CD4-positive, alpha-beta T cell (primary cell): ENCODE measurements at regions not wholly inside any gene's neighbourhood (a gene's known extent, or its start where the extent isn't known, plus 50 kb on each side); places are given as distances from the start of the nearest gene placed in this dataset.

Experiments
- ATAC-seq: fragments of 200-7000 bp; cut with Tn5 transposase; one replicate; pipeline ENCODE4 v1.10.0; 2022; ENCODE audit warnings: mild to moderate bottlenecking; ENCODE audit not compliant: poor library complexity
- CTCF ChIA-PET: fragments of 350-600 bp; sonication (Branson Sonifier 250); formaldehyde crosslinking; loops from one replicate; lab custom pipeline; 2021; ENCODE audit warnings: antibody characterized with exemption, inconsistent platforms; lab: Charles Lee
- POLR2A ChIA-PET: fragments of 350-600 bp; sonication (Branson Sonifier 250); formaldehyde crosslinking; loops from one replicate; lab custom pipeline; 2021; ENCODE audit warnings: antibody characterized with exemption, inconsistent platforms; lab: Charles Lee
- DNase-seq, 14 experiments: peaks; one replicate each; pipeline ENCODE4 v3.0.0-alpha.2; 2013 to 2020; ENCODE audit warnings: mixed read lengths in 2 of 14
- H3K27ac ChIP-seq, 2 donors: one replicate each; pipeline versions ENCODE4 v1.5.1 to v1.7.0; 2013; ENCODE audit warnings: low read length in 2 of 2, low read depth in 1 of 2, mild to moderate bottlenecking in 1 of 2
- H3K27me3 ChIP-seq, 2 experiments: 1 replicate in 1 of 2; 2 replicates in 1 of 2; pipeline versions ENCODE4 v1.6.1 to v1.7.0; 2013; ENCODE audit warnings: low read length in 2 of 2, control low read depth in 1 of 2, mild to moderate bottlenecking in 1 of 2, moderate library complexity in 1 of 2; ENCODE audit not compliant: insufficient read depth in 2 of 2, control insufficient read depth in 1 of 2
- H3K36me3 ChIP-seq: one replicate; pipeline ENCODE4 v1.6.1; 2013; ENCODE audit warnings: low read length, control low read depth; ENCODE audit not compliant: insufficient read depth
- H3K4me1 ChIP-seq: one replicate; pipeline ENCODE4 v1.6.1; 2013; ENCODE audit warnings: low read length, control low read depth; ENCODE audit not compliant: insufficient read depth
- H3K4me3 ChIP-seq: one replicate; pipeline ENCODE4 v1.5.1; 2013; ENCODE audit warnings: mild to moderate bottlenecking, low read length, moderate library complexity
- H3K9me3 ChIP-seq, 2 experiments: 1 replicate in 1 of 2; 2 replicates in 1 of 2; pipeline versions ENCODE4 v1.6.1 to v1.7.0; 2013; ENCODE audit warnings: low read length in 2 of 2, mild to moderate bottlenecking in 2 of 2, control low read depth in 1 of 2, moderate library complexity in 1 of 2; ENCODE audit not compliant: control insufficient read depth in 1 of 2, insufficient read depth in 1 of 2
- H3K27ac Mint-ChIP-seq: one replicate; pipeline ENCODE4 v1.8.0; 2020; ENCODE audit warnings: mixed read lengths
- H3K27me3 Mint-ChIP-seq: one replicate; pipeline ENCODE4 v1.8.0; 2021; ENCODE audit warnings: mixed read lengths
- H3K36me3 Mint-ChIP-seq: one replicate; pipeline ENCODE4 v1.8.0; 2021; ENCODE audit warnings: low read depth, mixed read lengths
- H3K4me1 Mint-ChIP-seq: one replicate; pipeline ENCODE4 v1.8.0; 2021; ENCODE audit warnings: low read depth, mixed read lengths
- H3K4me3 Mint-ChIP-seq: one replicate; pipeline ENCODE4 v1.8.0; 2020; ENCODE audit warnings: mild to moderate bottlenecking, mixed read lengths
- H3K9me3 Mint-ChIP-seq: one replicate; pipeline ENCODE4 v1.8.0; 2020; ENCODE audit warnings: mixed read lengths
- intact Hi-C, 2 experiments: fragments of 100-400 bp; cut with DNase I in 1 of 2; cut with micrococcal nuclease in 1 of 2; formaldehyde crosslinking; loops; one replicate each; pipeline versions ENCODE4 v1.15.1 to v1.9.0; 2023 to 2025; cut with DNase I, micrococcal nuclease
- TF ChIP-seq, protein P1 (sequence below): fragments of 200-600 bp; IDR thresholded peaks from one replicate; pipeline ENCODE4 v1.8.0; 2022; ENCODE audit warnings: antibody characterized with exemption, mild to moderate bottlenecking

DNA sequence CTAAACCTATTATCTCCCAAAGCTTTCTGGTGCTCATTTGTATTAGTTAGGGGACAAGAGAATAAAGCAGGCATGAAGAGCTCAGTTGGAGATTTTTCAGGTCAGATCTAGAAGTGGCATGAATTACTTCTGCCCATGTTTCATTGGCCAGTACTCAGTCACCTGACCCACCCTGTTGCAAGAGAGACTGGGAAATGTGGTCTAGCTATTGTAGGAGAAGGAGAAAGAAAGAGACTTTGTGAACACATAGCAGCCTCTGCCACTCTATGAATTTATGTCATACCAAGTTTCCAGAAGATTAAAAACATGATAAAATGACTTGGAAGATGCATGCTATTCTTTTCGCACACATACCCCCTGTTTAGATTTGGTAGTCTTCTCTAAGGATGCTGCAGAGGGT lies 302.3 kb upstream of the RUNX1 start:
- Mint-ChIP-seq H3K27ac (no peak overlapping the region), H3K4me3 (no peak overlapping the region), H3K36me3 (no peaks in the 10 kb centered on the region), H3K4me1 (no peaks in the 10 kb centered on the region), H3K9me3 (no peaks in the 10 kb centered on the region), H3K27me3 (no peaks in the 10 kb centered on the region)
- no peaks in the 10 kb centered on the region for H3K27me3 ChIP-seq
- no peaks in the 10 kb centered on the region for H3K9me3 ChIP-seq
- H3K27ac ChIP-seq = no peak overlapping the region
- TF ChIP-seq, protein P1, sequence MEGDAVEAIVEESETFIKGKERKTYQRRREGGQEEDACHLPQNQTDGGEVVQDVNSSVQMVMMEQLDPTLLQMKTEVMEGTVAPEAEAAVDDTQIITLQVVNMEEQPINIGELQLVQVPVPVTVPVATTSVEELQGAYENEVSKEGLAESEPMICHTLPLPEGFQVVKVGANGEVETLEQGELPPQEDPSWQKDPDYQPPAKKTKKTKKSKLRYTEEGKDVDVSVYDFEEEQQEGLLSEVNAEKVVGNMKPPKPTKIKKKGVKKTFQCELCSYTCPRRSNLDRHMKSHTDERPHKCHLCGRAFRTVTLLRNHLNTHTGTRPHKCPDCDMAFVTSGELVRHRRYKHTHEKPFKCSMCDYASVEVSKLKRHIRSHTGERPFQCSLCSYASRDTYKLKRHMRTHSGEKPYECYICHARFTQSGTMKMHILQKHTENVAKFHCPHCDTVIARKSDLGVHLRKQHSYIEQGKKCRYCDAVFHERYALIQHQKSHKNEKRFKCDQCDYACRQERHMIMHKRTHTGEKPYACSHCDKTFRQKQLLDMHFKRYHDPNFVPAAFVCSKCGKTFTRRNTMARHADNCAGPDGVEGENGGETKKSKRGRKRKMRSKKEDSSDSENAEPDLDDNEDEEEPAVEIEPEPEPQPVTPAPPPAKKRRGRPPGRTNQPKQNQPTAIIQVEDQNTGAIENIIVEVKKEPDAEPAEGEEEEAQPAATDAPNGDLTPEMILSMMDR = no peak
- CTCF ChIA-PET = interaction anchor here (1.8 kb wide), 1 partner anchor 13 kb away, joined by 3 read pairs; no protein-coding TSS in a partner anchor
- intact Hi-C loops = no loop called here
- no peak overlapping the region for H3K4me3 ChIP-seq
- H3K36me3 ChIP-seq = no peaks in the 10 kb centered on the region
- ATAC-seq (no peak), DNase-seq (no peak)
- POLR2A ChIA-PET = no interaction called here
- no peaks in the 10 kb centered on the region for H3K4me1 ChIP-seq

DNA sequence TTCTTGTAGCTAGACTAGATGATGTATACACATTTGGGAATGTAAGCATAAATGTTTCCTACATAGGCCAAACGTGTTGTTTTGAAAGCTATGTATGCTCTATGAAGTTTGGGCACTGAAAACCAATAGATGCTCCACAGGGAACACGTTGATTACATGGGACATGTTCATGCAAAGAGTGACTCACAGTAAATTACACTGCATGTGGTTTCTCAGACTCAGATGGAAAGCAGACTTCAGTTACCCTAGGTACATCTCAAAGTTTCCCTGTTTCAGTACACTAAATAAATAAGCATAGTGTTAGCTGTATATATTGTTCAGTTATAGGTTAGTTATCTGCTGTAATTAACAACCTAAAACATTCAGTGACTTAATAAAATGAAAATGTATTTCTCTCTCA lies 301.9 kb upstream of the RUNX1 start:
- intact Hi-C loops = no loop called here
- Mint-ChIP-seq H3K4me3 (no peak overlapping the region), H3K27me3 (no peaks in the 10 kb centered on the region), H3K27ac (no peak overlapping the region), H3K36me3 (no peaks in the 10 kb centered on the region), H3K4me1 (no peaks in the 10 kb centered on the region), H3K9me3 (no peaks in the 10 kb centered on the region)
- ChIA-PET CTCF (interaction anchor here (1.8 kb wide), 1 partner anchor 12 kb away, joined by 3 read pairs; no protein-coding TSS in a partner anchor), POLR2A (interaction anchor here (0.7 kb wide), 1 partner anchor 52 kb away, joined by 3 read pairs; no protein-coding TSS in a partner anchor)
- H3K27ac ChIP-seq = no peak overlapping the region
- TF ChIP-seq, protein P1 = no peak
- no peaks in the 10 kb centered on the region for H3K36me3 ChIP-seq
- H3K27me3 ChIP-seq = no peaks in the 10 kb centered on the region
- H3K4me3 ChIP-seq = no peak overlapping the region
- ATAC-seq (no peak), DNase-seq (no peak)
- H3K9me3 ChIP-seq = no peaks in the 10 kb centered on the region
- no peaks in the 10 kb centered on the region for H3K4me1 ChIP-seq

DNA sequence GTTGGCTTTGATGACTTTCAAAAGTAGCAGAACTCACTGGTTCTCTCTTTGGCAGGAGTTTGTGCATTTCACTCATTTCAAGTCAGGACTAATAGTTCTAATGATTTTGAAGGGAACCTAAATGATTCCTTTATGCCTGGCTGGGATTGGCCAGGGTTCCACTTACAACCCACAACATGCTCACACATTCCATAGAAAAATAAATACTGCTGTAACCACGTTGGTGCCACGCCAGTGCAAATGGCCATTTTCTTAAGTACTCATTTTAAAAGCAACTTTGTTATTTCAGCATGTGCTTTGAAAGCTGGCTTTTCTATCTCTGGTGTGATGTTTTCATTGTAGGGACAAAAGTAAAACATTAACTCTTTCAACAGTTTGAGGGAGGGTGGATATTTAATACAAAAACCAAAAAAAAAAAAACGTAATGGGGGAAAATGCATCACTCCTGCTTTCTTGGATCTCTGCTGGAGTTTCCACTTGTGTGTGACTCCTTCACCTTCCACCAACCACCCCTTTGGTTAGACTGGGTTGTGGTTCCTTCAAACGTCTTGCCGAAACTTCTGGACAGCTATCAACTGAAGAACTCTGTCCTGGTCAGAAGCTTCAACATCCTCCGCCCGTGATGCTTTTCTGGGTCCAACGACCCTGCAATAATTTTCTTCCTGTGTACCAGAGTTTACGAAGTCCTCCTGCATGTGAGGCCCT lies 300.4 kb upstream of the RUNX1 start:
- Histone ChIP-seq H3K4me1 (no peaks in the 10 kb centered on the region), H3K27ac (no peak overlapping the region), H3K27me3 (peaks cover 0 to 3% of the 10 kb centered on the region in 2 experiments), H3K9me3 (no peaks in the 10 kb centered on the region), H3K4me3 (no peak overlapping the region), H3K36me3 (no peaks in the 10 kb centered on the region)
- Mint-ChIP-seq H3K27ac (no peak overlapping the region), H3K9me3 (no peaks in the 10 kb centered on the region), H3K27me3 (no peaks in the 10 kb centered on the region), H3K4me3 (no peak overlapping the region), H3K4me1 (no peaks in the 10 kb centered on the region), H3K36me3 (no peaks in the 10 kb centered on the region)
- CTCF ChIA-PET = no interaction called here
- DNase-seq (no peak), ATAC-seq (no peak)
- POLR2A ChIA-PET = no interaction called here
- TF ChIP-seq, protein P1 = no peak
- intact Hi-C loops = no loop called here
